ENCODE measurements at regions not wholly inside any gene's neighbourhood (a gene's known extent, or its start where the extent isn't known, plus 50 kb on each side); places are given as distances from the start of the nearest gene placed in this dataset.

DNA sequence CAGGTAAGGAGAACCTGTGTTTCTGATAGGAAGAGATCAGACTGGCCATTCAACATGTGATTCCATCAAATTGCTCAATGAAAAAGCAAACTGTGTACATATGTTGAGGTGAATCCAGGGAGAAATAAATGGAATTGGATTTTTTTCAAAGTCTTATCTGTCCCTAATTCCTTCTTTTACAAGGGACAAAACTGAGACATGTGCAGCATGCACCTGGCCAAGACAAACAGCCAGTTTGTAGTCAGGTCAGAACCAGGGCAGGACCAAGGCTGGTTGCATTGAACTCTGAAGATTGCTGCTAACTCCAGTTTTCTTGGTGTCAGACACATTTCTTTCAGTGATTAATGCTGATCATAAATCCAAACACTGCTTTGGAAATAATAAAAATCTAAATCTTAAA is 69.6 kb upstream of the CCDC190 start:
- Histone ChIP-seq H2BK120ac (replicated peaks; ENCODE audit: low read depth, low read length) (no peak overlapping the region), H2BK20ac (ENCODE audit: low read length) (no peak overlapping the region), H3K27ac (ENCODE audit: low read depth, low read length) (no peak overlapping the region), H3K4me1 (replicated peaks in 1 of 4; ENCODE audit: control insufficient read depth in 3 of 4, insufficient read depth in 4 of 4, low read length in 3 of 4) (no peaks in the 10 kb centered on the region; a peak in 1 of 7 replicates), H4K20me1 (replicated peaks in 1 of 2; ENCODE audit: control insufficient read depth in 1 of 2, insufficient read depth in 2 of 2, low read length in 2 of 2) (no peaks in the 10 kb centered on the region), H3K36me3 (ENCODE audit: control insufficient read depth in 2 of 4, insufficient read depth in 4 of 4, low read length in 3 of 4) (no peaks in the 10 kb centered on the region), H3K14ac (ENCODE audit: insufficient read length) (no peak overlapping the region), H3K23ac (ENCODE audit: insufficient read length) (no peak overlapping the region), H2BK12ac (ENCODE audit: low read depth, low read length) (no peak overlapping the region), H3K79me1 (ENCODE audit: low read depth, low read length) (no peaks in the 10 kb centered on the region; the same call in 1 of the 2 replicates), H3K9ac (replicated peaks in 1 of 4; ENCODE audit: extremely low read depth in 1 of 4, low read depth in 3 of 4, low read length in 3 of 4) (no peak overlapping the region), H3K18ac (ENCODE audit: extremely low read depth, low read length) (no peak overlapping the region), H2BK15ac (ENCODE audit: low read length) (no peak overlapping the region), H4K5ac (ENCODE audit: insufficient read length, low read depth, low read length) (no peak overlapping the region), H4K8ac (ENCODE audit: extremely low read depth, insufficient read depth, low read length) (no peak overlapping the region), H2AFZ (ENCODE audit: low read length) (no peak overlapping the region), H3K4ac (replicated peaks; ENCODE audit: insufficient read length, low read depth, low read length) (no peak overlapping the region), H3K23me2 (ENCODE audit: low read depth, low read length) (no peaks in the 10 kb centered on the region), H2AK5ac (ENCODE audit: low read depth, low read length) (no peak overlapping the region), H2BK5ac (ENCODE audit: low read depth, low read length) (no peak overlapping the region), H3K9me3 (ENCODE audit: insufficient read depth in 2 of 2, low read depth in 1 of 2, low read length in 1 of 2) (no peaks in the 10 kb centered on the region), H3K4me2 (ENCODE audit: insufficient read depth in 1 of 2, low read depth in 2 of 2, low read length in 2 of 2) (no peak overlapping the region), H4K91ac (replicated peaks; ENCODE audit: insufficient read length, low read length) (no peak overlapping the region), H3K4me3 (ENCODE audit: extremely low read depth in 1 of 4, insufficient read depth in 2 of 4, low read depth in 3 of 4, low read length in 4 of 4) (no peak overlapping the region), H3K56ac (replicated peaks; ENCODE audit: insufficient read length, low read depth, low read length) (no peak overlapping the region), H3K79me2 (ENCODE audit: control insufficient read depth in 1 of 2, insufficient read depth in 2 of 2, low read length in 2 of 2) (no peaks in the 10 kb centered on the region), H3K27me3 (replicated peaks in 1 of 4; ENCODE audit: control insufficient read depth in 3 of 4, extremely low read depth in 1 of 4, insufficient read depth in 3 of 4, low read length in 3 of 4) (no peaks in the 10 kb centered on the region)
- POLR2A ChIA-PET (ENCODE audit: partially characterized antibody), result no interaction called here
- DNase-seq (ENCODE audit: low read depth in 1 of 2, low spot score in 2 of 2) (no peak), FAIRE-seq (no peak)
- CTCF ChIA-PET (ENCODE audit: partially characterized antibody), result no interaction called here
- TF ChIP-seq EP300 (IDR thresholded peaks at IDR 0.05; ENCODE audit: borderline replicate concordance in 1 of 2, low read depth in 2 of 2, low read length in 2 of 2) (no peak), CEBPB (IDR thresholded peaks at IDR 0.05; ENCODE audit: low read depth, low read length) (no peak), CTBP2 (IDR thresholded peaks at IDR 0.05; ENCODE audit: borderline replicate concordance, insufficient read depth, insufficient read length, low read length) (no peak), FOSL1 (IDR thresholded peaks at IDR 0.05; ENCODE audit: insufficient read depth, low read depth, low read length) (no peak), SP4 (IDR thresholded peaks at IDR 0.05; ENCODE audit: low read length) (no peak), HDAC2 (IDR thresholded peaks at IDR 0.05; ENCODE audit: borderline replicate concordance in 1 of 2, low read depth in 2 of 2, low read length in 2 of 2) (no peak), ASH2L (IDR thresholded peaks at IDR 0.05; ENCODE audit: low read length) (no peak), CHD2 (IDR thresholded peaks at IDR 0.05; ENCODE audit: low read length) (no peak), TBP (IDR thresholded peaks at IDR 0.05; ENCODE audit: low read depth, low read length) (no peak), HDAC6 (IDR thresholded peaks at IDR 0.05; ENCODE audit: low read depth, low read length) (no peak), KDM1A (IDR thresholded peaks at IDR 0.05; ENCODE audit: borderline replicate concordance, low read length) (no peak), SUZ12 (IDR thresholded peaks at IDR 0.05; ENCODE audit: low read length) (no peak)
- TF ChIP-seq, protein P1, sequence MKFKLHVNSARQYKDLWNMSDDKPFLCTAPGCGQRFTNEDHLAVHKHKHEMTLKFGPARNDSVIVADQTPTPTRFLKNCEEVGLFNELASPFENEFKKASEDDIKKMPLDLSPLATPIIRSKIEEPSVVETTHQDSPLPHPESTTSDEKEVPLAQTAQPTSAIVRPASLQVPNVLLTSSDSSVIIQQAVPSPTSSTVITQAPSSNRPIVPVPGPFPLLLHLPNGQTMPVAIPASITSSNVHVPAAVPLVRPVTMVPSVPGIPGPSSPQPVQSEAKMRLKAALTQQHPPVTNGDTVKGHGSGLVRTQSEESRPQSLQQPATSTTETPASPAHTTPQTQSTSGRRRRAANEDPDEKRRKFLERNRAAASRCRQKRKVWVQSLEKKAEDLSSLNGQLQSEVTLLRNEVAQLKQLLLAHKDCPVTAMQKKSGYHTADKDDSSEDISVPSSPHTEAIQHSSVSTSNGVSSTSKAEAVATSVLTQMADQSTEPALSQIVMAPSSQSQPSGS (IDR thresholded peaks at IDR 0.05; ENCODE audit: low read length), result no peak
- TF ChIP-seq, protein P2, sequence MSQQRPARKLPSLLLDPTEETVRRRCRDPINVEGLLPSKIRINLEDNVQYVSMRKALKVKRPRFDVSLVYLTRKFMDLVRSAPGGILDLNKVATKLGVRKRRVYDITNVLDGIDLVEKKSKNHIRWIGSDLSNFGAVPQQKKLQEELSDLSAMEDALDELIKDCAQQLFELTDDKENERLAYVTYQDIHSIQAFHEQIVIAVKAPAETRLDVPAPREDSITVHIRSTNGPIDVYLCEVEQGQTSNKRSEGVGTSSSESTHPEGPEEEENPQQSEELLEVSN (IDR thresholded peaks at IDR 0.05), result no peak
